Heart left ventricle (tissue), 13 donors: ENCODE measurements at regions not wholly inside any gene's neighbourhood (a gene's known extent, or its start where the extent isn't known, plus 50 kb on each side); places are given as distances from the start of the nearest gene placed in this dataset.
"Not testable (repeated sequence)": the region's sequence is repeated elsewhere in the genome, so short reads cannot be mapped to it uniquely, and the experiment has no call there.

ENCODE experiments used
- POLR2A ChIP-seq, 2 donors: fragments of 450-650 bp; IDR thresholded peaks; one replicate each; pipeline ENCODE4 v1.6.1; 2017; ENCODE audit warnings: antibody characterized with exemption in 2 of 2, mild to moderate bottlenecking in 2 of 2, moderate library complexity in 2 of 2
- TF ChIP-seq, protein P1 (sequence below), 12 donors: fragments of 200-600 bp; sonication (generic) in 4 of 12; IDR thresholded peaks; one replicate each; pipeline versions ENCODE4 v1.5.0 to v1.8.0; 2018 to 2022; ENCODE audit warnings: antibody characterized with exemption in 12 of 12, mild to moderate bottlenecking in 5 of 12
- donor health status: ischemic (EF 13 %, LVEDD 7.1; RV severe dilation, severe dysfunction).
- donor health status: DM: no; HTN: yes; CAD: no.
- donor health status: DM: no; HTN: no; CAD: no.
- donor health status: ischemic (EF 25% LVEDD 6.9; RV normal size, moderate dysfunction).
- donor health status: ischemic (EF 25% LVEDD 5.7; RV mildly dilated, moderate dysfunction).
- donor health status: ischemic (EF 35%, LVEDD 5.7; RV mildly dilated, moderate dysfunction).
- donor health status: nonischemic (EF 11% LVEDD 7.7; RV severe dilation, severe dysfunction).
- donor health status: DM: yes; HTN: yes; CAD: no.
- donor health status: PGD.
- donor health status: ischemic (EF 29% LVEDD 5.4; RV normal size, mild dysfunction).
- donor health status: nonischemic (EF 23%, LVEDD 6.1; RV moderate dilation, normal function).

DNA sequence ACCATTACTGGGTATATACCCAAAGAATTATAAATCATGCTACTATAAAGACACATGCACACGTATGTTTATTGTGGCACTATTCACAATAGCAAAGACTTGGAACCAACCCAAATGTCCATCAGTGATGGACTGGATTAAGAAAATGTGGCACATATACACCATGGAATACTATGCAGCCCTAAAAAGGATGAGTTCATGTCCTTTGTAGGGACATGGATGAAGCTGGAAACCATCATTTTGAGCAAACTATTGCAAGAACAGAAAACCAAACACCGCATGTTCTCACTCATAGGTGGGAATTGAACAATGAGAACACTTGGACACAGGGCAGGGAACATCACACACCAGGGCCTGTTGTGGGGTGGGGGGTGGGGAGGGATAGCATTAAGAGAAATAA, 88.5 kb upstream of the DPH5 start:
- not testable (repeated sequence) for TF ChIP-seq POLR2A (IDR thresholded peaks at IDR 0.05)
- TF ChIP-seq, protein P1, sequence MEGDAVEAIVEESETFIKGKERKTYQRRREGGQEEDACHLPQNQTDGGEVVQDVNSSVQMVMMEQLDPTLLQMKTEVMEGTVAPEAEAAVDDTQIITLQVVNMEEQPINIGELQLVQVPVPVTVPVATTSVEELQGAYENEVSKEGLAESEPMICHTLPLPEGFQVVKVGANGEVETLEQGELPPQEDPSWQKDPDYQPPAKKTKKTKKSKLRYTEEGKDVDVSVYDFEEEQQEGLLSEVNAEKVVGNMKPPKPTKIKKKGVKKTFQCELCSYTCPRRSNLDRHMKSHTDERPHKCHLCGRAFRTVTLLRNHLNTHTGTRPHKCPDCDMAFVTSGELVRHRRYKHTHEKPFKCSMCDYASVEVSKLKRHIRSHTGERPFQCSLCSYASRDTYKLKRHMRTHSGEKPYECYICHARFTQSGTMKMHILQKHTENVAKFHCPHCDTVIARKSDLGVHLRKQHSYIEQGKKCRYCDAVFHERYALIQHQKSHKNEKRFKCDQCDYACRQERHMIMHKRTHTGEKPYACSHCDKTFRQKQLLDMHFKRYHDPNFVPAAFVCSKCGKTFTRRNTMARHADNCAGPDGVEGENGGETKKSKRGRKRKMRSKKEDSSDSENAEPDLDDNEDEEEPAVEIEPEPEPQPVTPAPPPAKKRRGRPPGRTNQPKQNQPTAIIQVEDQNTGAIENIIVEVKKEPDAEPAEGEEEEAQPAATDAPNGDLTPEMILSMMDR (IDR thresholded peaks at IDR 0.05), result not testable (repeated sequence)
